BLaER1 (cell line): ENCODE measurements at regions not wholly inside any gene's neighbourhood (a gene's known extent, or its start where the extent isn't known, plus 50 kb on each side); places are given as distances from the start of the nearest gene placed in this dataset.
"Not testable (repeated sequence)": the region's sequence is repeated elsewhere in the genome, so short reads cannot be mapped to it uniquely, and the experiment has no call there.

Experiments
- H3K27ac ChIP-seq: shearing (Covaris generic); formaldehyde crosslinking; 2 replicates; pipeline ENCODE4 v1.8.1; 2022
- H3K27me3 ChIP-seq: shearing (Covaris generic); formaldehyde crosslinking; 2 replicates; pipeline ENCODE4 v1.8.1; 2022
- H3K36me3 ChIP-seq: shearing (Covaris generic); formaldehyde crosslinking; 2 replicates; pipeline ENCODE4 v1.8.1; 2022
- H3K4me1 ChIP-seq: shearing (Covaris generic); formaldehyde crosslinking; 2 replicates; pipeline ENCODE4 v1.8.1; 2022
- H3K4me2 ChIP-seq: shearing (Covaris generic); formaldehyde crosslinking; 2 replicates; pipeline ENCODE4 v1.8.1; 2022
- H3K4me3 ChIP-seq: shearing (Covaris generic); formaldehyde crosslinking; 2 replicates; pipeline ENCODE4 v1.8.1; 2022
- H3K9ac ChIP-seq: shearing (Covaris generic); formaldehyde crosslinking; 2 replicates; pipeline ENCODE4 v1.8.1; 2022
- H3K9me3 ChIP-seq: shearing (Covaris generic); formaldehyde crosslinking; 2 replicates; pipeline ENCODE4 v1.8.1; 2022
- H4K20me1 ChIP-seq: shearing (Covaris generic); formaldehyde crosslinking; 2 replicates; pipeline ENCODE4 v1.8.1; 2022
- Cebpa-rat ChIP-seq: shearing (Covaris generic); IDR thresholded peaks from 2 replicates; pipeline ENCODE4 v1.8.1; 2022

- H3K27me3 ChIP-seq = no peaks in the 10 kb centered on the region
- no peak overlapping the region for H3K4me3 ChIP-seq
- H3K9ac ChIP-seq = no peak overlapping the region
- H3K27ac ChIP-seq = no peak overlapping the region
- no peak overlapping the region for H3K4me2 ChIP-seq
- H3K36me3 ChIP-seq = no peaks in the 10 kb centered on the region
- no peaks in the 10 kb centered on the region for H4K20me1 ChIP-seq
- peaks cover 7% of the 10 kb centered on the region for H3K9me3 ChIP-seq
- no peak for TF ChIP-seq Cebpa-rat
- peaks cover 13% of the 10 kb centered on the region for H3K4me1 ChIP-seq
Measured at GRCh38 chr3:28151207-28151550, 90.2 kb upstream of the CMC1 start.

- H3K27ac ChIP-seq = no peak overlapping the region
- H3K27me3 ChIP-seq = no peaks in the 10 kb centered on the region
- H3K4me1 ChIP-seq = peaks cover 13% of the 10 kb centered on the region
- H3K9me3 ChIP-seq = peaks cover 12% of the 10 kb centered on the region
- H3K36me3 ChIP-seq = no peaks in the 10 kb centered on the region
- H3K4me2 ChIP-seq = peak overlapping the region; percentile 45
- no peak overlapping the region for H3K9ac ChIP-seq
- no peaks in the 10 kb centered on the region for H4K20me1 ChIP-seq
- H3K4me3 ChIP-seq = no peak overlapping the region; the same call in 1 of the 2 replicates
- no peak for TF ChIP-seq Cebpa-rat
Measured at GRCh38 chr3:28151608-28152228, 89.7 kb upstream of the CMC1 start.

GRCh38 chr3:28155631-28156030 is 85.8 kb upstream of the CMC1 start:
- TF ChIP-seq Cebpa-rat = no peak

GRCh38 chr3:28156599-28156998 is 84.8 kb upstream of the CMC1 start:
- not testable (repeated sequence) for H3K27me3 ChIP-seq, H3K4me1 ChIP-seq, H3K4me2 ChIP-seq, H3K27ac ChIP-seq, H3K36me3 ChIP-seq, H4K20me1 ChIP-seq, H3K4me3 ChIP-seq, H3K9ac ChIP-seq
- H3K9me3 ChIP-seq = peaks cover 34% of the 10 kb centered on the region

More at GRCh38 chr3:28155631-28156030, 85.8 kb upstream of the CMC1 start:
- H3K9me3 ChIP-seq = peaks cover 34% of the 10 kb centered on the region
- H3K4me1 ChIP-seq = peaks cover 13% of the 10 kb centered on the region
- no peaks in the 10 kb centered on the region for H4K20me1 ChIP-seq
- H3K4me3 ChIP-seq = no peak overlapping the region
- H3K4me2 ChIP-seq = no peak overlapping the region
- no peaks in the 10 kb centered on the region for H3K36me3 ChIP-seq
- no peak overlapping the region for H3K9ac ChIP-seq
- H3K27me3 ChIP-seq = no peaks in the 10 kb centered on the region
- H3K27ac ChIP-seq = no peak overlapping the region

GRCh38 chr3:28171962-28172361 is 69.5 kb upstream of the CMC1 start:
- H3K36me3 ChIP-seq = no peaks in the 10 kb centered on the region
- no peak overlapping the region for H3K27ac ChIP-seq
- H3K27me3 ChIP-seq = no peaks in the 10 kb centered on the region
- no peaks in the 10 kb centered on the region for H3K4me1 ChIP-seq
- no peak overlapping the region for H3K9ac ChIP-seq
- no peak for TF ChIP-seq Cebpa-rat
- no peaks in the 10 kb centered on the region for H4K20me1 ChIP-seq
- H3K9me3 ChIP-seq = no peaks in the 10 kb centered on the region
- no peak overlapping the region for H3K4me2 ChIP-seq
- H3K4me3 ChIP-seq = no peak overlapping the region

GRCh38 chr3:28172748-28173147 is 68.7 kb upstream of the CMC1 start:
- Histone ChIP-seq H3K9me3 (no peaks in the 10 kb centered on the region), H3K4me2 (no peak overlapping the region), H3K27ac (no peak overlapping the region), H3K4me3 (no peak overlapping the region), H3K36me3 (no peaks in the 10 kb centered on the region), H3K4me1 (no peaks in the 10 kb centered on the region), H3K27me3 (no peaks in the 10 kb centered on the region), H4K20me1 (no peaks in the 10 kb centered on the region), H3K9ac (no peak overlapping the region)
- TF ChIP-seq Cebpa-rat = no peak

GRCh38 chr3:28173836-28174235 is 67.6 kb upstream of the CMC1 start:
- Histone ChIP-seq H4K20me1 (no peaks in the 10 kb centered on the region), H3K9ac (no peak overlapping the region), H3K27ac (no peak overlapping the region), H3K36me3 (no peaks in the 10 kb centered on the region), H3K4me3 (no peak overlapping the region), H3K27me3 (no peaks in the 10 kb centered on the region), H3K4me1 (no peaks in the 10 kb centered on the region), H3K4me2 (no peak overlapping the region), H3K9me3 (no peaks in the 10 kb centered on the region)
- TF ChIP-seq Cebpa-rat = no peak

- no peak overlapping the region for H3K27ac ChIP-seq
- H3K4me3 ChIP-seq = no peak overlapping the region
- no peak overlapping the region for H3K9ac ChIP-seq
- H3K4me1 ChIP-seq = no peaks in the 10 kb centered on the region
- H3K36me3 ChIP-seq = no peaks in the 10 kb centered on the region
- no peak overlapping the region for H3K4me2 ChIP-seq
- H3K27me3 ChIP-seq = no peaks in the 10 kb centered on the region
- H4K20me1 ChIP-seq = no peaks in the 10 kb centered on the region
- TF ChIP-seq Cebpa-rat = no peak; the same call in 1 of the 2 replicates
- H3K9me3 ChIP-seq = 0 out of 2 replicates have a peak, but pooled peaks cover 10% of the 10 kb centered on the region
Measured at GRCh38 chr3:28186748-28187147, 54.7 kb upstream of the CMC1 start.

GRCh38 chr3:28188686-28189085 is 52.7 kb upstream of the CMC1 start:
- H3K4me2 ChIP-seq = no peak overlapping the region
- no peak overlapping the region for H3K9ac ChIP-seq
- H3K27me3 ChIP-seq = no peaks in the 10 kb centered on the region
- 0 out of 2 replicates have a peak, but pooled peaks cover 10% of the 10 kb centered on the region for H3K9me3 ChIP-seq
- H3K27ac ChIP-seq = no peak overlapping the region
- H3K4me1 ChIP-seq = no peaks in the 10 kb centered on the region
- H4K20me1 ChIP-seq = no peaks in the 10 kb centered on the region
- H3K4me3 ChIP-seq = no peak overlapping the region
- H3K36me3 ChIP-seq = no peaks in the 10 kb centered on the region
- TF ChIP-seq Cebpa-rat = no peak

GRCh38 chr3:28191363-28191762 is 50.1 kb upstream of the CMC1 start:
- no peak for TF ChIP-seq Cebpa-rat

More at GRCh38 chr3:28191363-28191762, 50.1 kb upstream of the CMC1 start:
- no peak overlapping the region for H3K27ac ChIP-seq
- H4K20me1 ChIP-seq = no peaks in the 10 kb centered on the region
- H3K9me3 ChIP-seq = 0 out of 2 replicates have a peak, but pooled peaks cover 10% of the 10 kb centered on the region
- no peaks in the 10 kb centered on the region for H3K36me3 ChIP-seq
- no peak overlapping the region for H3K4me3 ChIP-seq
- no peak overlapping the region for H3K4me2 ChIP-seq
- no peaks in the 10 kb centered on the region for H3K4me1 ChIP-seq
- no peak overlapping the region for H3K9ac ChIP-seq
- H3K27me3 ChIP-seq = no peaks in the 10 kb centered on the region
